ENCODE measurements at regions not wholly inside any gene's neighbourhood (a gene's known extent, or its start where the extent isn't known, plus 50 kb on each side); places are given as distances from the start of the nearest gene placed in this dataset.
A peak's percentile ranks its signal among the peaks of the same experiment; 100 is the strongest.
"Not testable (repeated sequence)": the region's sequence is repeated elsewhere in the genome, so short reads cannot be mapped to it uniquely, and the experiment has no call there.

GRCh38 chr10:62491597-62491996, 117.4 kb downstream of the ZNF365 start:
- in situ Hi-C loops (cut with HindIII; ENCODE audit: low pct_unique_long_range_greater_than_20kb, low sequenced_read_pairs) = no loop called here
- DNase-seq (ENCODE audit: low read depth) = no peak

GRCh38 chr10:62492012-62492869, 118.1 kb downstream of the ZNF365 start:
- in situ Hi-C loops (cut with HindIII; ENCODE audit: low pct_unique_long_range_greater_than_20kb, low sequenced_read_pairs) = no loop called here
- DNase-seq (ENCODE audit: low read depth) = peak; percentile 23

DNA sequence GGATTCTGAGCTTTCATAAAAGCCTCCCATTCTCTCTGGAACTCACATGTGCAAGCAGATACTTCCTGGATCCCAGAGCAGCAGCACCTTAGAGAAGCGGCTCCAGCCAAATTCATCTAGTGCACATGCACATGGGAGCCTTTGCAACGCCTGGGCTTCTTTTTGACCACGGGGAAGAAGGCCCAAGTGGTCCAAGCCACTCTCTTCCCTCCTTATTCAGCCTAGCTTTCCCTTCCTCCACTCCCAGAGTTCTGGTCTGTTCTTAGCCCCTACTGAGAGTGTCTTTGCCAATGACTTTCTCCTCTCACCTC, 118.7 kb downstream of the ZNF365 start:
- in situ Hi-C loops (cut with HindIII; ENCODE audit: low pct_unique_long_range_greater_than_20kb, low sequenced_read_pairs) = no loop called here
- DNase-seq (ENCODE audit: low read depth) = no peak

DNA sequence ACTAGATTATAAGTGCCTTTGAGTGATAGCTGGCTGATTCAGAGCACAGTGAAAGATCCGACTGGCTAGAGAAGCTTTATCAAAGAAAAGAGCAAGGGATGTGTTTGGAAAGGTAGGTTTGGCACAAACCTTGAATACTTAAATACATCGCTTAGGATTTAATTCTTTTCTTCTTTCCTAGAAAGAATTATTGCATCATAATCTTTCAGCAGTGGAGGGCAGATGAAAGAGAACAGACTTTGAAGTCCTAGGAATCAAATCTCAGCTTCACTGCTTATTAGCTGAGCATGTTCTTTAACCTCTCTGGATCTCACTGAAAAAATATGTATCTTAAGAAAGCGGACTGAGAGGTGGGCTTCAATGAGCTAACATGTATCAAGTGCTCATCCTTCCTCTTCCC, 122.8 kb downstream of the ZNF365 start:
- in situ Hi-C loops (cut with HindIII; ENCODE audit: low pct_unique_long_range_greater_than_20kb, low sequenced_read_pairs) = no loop called here
- no peak for DNase-seq (ENCODE audit: low read depth)

- no peak for DNase-seq (ENCODE audit: low read depth)
- in situ Hi-C loops (cut with HindIII; ENCODE audit: low pct_unique_long_range_greater_than_20kb, low sequenced_read_pairs) = no loop called here
Measured at GRCh38 chr10:62498271-62498670, 124.1 kb downstream of the ZNF365 start.

DNA sequence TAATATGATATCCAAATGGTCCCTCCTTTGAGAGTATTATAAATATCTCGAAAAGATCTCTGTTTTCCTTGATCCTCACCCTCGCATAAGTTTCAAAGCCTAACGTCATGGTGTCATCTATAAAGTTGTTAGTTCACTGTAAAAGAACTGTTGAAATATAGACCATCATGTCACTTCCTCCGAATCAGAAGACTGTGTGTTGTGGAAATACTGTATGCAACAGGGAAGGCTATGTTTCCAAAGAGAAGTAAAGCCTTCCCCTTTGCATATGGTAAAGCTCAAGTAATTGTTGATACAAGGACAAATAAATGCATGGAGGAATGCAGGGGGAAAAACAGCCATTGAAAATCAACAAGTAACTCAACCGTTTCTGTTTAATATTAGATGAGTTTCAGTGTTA, 125.9 kb downstream of the ZNF365 start:
- in situ Hi-C loops (cut with HindIII; ENCODE audit: low pct_unique_long_range_greater_than_20kb, low sequenced_read_pairs); DNase-seq (ENCODE audit: low read depth): not testable (repeated sequence)

- no peak for DNase-seq (ENCODE audit: low read depth)
- in situ Hi-C loops (cut with HindIII; ENCODE audit: low pct_unique_long_range_greater_than_20kb, low sequenced_read_pairs) = no loop called here
Measured at GRCh38 chr10:62501547-62501946, 127.4 kb downstream of the ZNF365 start.

DNA sequence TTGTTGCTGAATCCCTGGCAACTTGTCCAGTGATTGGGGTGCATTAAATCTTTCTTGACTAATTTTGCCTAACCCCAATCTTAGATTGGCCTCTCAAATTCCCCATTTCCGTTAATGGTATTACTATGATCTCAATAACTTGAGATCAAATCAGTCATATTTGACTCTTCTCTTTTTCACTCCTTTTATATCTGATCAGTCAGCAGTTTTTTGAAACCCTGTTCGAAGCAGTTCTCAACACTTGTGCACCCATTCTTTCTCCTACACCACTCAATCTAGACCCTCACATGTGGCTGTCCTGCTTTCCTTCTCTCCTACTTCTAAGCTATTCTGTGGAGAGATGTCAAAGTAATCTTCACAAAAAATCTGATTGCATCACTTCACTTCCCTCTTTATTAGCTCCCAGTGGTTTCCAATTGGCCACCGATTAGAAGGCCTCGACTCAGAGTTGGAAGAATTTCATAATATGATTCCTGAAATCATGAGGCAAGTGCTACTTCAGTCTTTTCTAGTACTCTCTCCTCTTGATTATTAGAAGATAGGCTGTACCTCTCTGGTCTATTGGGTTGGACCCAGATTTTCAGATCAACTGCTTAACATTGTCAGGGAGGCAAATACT, 128.9 kb downstream of the ZNF365 start:
- in situ Hi-C loops (cut with HindIII; ENCODE audit: low pct_unique_long_range_greater_than_20kb, low sequenced_read_pairs) = no loop called here
- no peak for DNase-seq (ENCODE audit: low read depth)

- in situ Hi-C loops (cut with HindIII; ENCODE audit: low pct_unique_long_range_greater_than_20kb, low sequenced_read_pairs) = no loop called here
- no peak for DNase-seq (ENCODE audit: low read depth)
Measured at GRCh38 chr10:62503872-62504271, 129.7 kb downstream of the ZNF365 start.

GRCh38 chr10:62506371-62506770, 132.2 kb downstream of the ZNF365 start:
- no peak for DNase-seq (ENCODE audit: low read depth)
- in situ Hi-C loops (cut with HindIII; ENCODE audit: low pct_unique_long_range_greater_than_20kb, low sequenced_read_pairs) = no loop called here

DNA sequence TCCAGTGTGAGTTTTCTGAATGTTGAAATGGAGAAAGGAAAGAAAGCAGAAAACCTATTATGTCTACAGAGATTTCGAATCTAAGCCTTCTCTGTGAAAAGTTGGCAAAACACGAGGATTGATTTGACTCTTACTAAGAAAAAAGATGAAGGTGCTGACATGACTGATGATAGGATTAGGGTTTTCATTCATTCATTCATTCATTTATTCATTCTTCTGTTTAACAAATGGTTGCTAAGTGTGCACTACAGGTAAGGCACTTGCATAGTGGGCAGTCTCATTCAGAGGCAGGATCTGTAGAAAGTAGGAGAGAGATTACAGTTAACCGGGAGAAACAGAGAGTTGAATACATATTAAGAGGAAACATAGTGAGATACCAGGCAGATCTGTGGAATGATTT, 137.1 kb downstream of the ZNF365 start:
- in situ Hi-C loops (cut with HindIII; ENCODE audit: low pct_unique_long_range_greater_than_20kb, low sequenced_read_pairs) = no loop called here
- DNase-seq (ENCODE audit: low read depth) = no peak

DNA sequence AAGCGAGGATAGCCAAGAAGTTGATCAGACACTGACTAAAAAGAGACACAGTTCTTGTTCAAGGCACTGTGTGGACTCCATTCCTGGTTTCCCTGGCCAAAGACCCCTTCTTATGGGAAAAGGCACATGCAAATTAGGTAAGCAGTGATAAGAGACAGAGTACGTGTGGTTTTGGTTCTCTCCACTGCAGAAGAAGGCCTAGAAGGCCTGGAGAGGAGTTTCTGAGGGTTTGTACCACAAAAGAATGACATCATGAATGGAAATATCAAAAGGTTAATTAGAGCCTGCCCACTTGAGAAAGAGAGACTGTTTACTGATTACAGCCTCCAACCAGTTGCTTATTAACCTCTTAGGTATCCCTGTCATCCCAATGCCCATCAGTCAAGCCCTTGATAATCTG, 137.5 kb downstream of the ZNF365 start:
- in situ Hi-C loops (cut with HindIII; ENCODE audit: low pct_unique_long_range_greater_than_20kb, low sequenced_read_pairs) = no loop called here
- no peak for DNase-seq (ENCODE audit: low read depth)

- in situ Hi-C loops (cut with HindIII; ENCODE audit: low pct_unique_long_range_greater_than_20kb, low sequenced_read_pairs) = no loop called here
- peak; percentile 62 for DNase-seq (ENCODE audit: low read depth)
Measured at GRCh38 chr10:62512732-62513475, 138.7 kb downstream of the ZNF365 start.

DNA sequence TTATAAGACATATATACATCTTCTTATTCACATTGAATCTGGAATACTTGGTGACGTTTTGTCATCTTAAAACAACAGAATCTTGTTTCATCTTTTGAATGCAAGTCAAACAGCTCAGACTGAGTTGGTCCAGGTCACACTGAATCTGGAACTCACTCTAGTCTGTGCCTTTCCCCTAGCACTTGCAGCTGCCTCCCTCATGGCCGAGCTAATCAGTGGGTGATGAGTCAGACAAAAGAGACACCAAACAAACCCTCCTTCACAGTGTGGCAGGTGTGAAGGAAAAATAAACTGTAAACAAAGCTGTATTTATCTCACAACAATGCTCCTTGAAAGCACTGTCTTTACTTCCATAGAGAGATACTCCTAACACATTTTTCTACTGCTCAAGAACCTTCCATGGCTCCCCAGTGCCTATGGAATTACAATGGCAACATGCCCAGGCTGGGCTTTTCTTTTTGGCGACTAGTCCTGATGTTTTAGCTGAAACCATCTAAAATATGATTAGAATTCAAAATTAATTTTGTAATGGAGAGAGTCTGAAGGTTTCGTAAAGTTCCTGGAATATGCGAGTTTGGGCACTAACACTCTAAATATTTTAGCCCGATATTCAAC, 140.0 kb downstream of the ZNF365 start:
- in situ Hi-C loops (cut with HindIII; ENCODE audit: low pct_unique_long_range_greater_than_20kb, low sequenced_read_pairs) = no loop called here
- no peak for DNase-seq (ENCODE audit: low read depth)

GRCh38 chr10:62517252-62517651, 143.1 kb downstream of the ZNF365 start:
- in situ Hi-C loops (cut with HindIII; ENCODE audit: low pct_unique_long_range_greater_than_20kb, low sequenced_read_pairs) = no loop called here
- no peak for DNase-seq (ENCODE audit: low read depth)

GRCh38 chr10:62527019-62527827, 153.1 kb downstream of the ZNF365 start:
- no peak for DNase-seq (ENCODE audit: low read depth)
- in situ Hi-C loops (cut with HindIII; ENCODE audit: low pct_unique_long_range_greater_than_20kb, low sequenced_read_pairs) = no loop called here

DNA sequence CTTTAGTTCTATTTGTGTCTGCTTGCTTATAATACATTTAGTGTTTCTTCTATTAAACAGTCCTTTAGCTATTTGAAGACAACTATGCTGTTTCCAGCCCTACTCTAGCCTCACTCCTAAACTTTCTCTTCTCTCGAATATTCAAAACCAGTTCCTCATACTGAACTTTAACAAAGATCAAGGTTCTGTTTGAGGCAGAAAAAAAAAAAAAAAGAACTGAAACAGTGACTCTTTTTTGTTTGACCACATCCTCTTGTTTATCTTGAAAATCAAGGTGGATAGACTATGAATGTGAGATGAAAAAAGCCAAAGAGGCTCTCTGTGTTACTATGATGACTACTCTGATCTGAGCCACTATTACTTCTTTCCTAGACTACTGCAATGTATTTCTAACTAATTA, 154.3 kb downstream of the ZNF365 start:
- no peak for DNase-seq (ENCODE audit: low read depth)
- in situ Hi-C loops (cut with HindIII; ENCODE audit: low pct_unique_long_range_greater_than_20kb, low sequenced_read_pairs) = no loop called here

DNA sequence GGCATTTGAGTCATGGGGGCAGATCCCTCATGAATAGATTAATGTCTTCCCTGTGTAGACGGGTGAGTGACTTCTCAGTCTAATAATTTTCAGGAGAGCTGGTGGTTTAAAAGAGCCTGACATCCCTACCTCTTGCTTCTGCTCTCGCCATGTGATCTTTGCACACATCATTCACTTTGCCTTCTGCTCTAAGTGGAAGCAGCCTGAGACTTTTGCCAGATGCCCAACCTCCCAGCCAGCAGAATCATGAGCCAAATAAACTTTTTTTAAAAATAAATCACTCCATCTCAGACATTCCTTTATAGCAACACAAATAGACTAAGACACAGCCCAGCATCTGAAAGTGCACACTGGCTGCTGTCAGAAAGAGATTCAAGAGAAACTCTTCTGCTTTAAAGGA, 155.2 kb downstream of the ZNF365 start:
- in situ Hi-C loops (cut with HindIII; ENCODE audit: low pct_unique_long_range_greater_than_20kb, low sequenced_read_pairs) = no loop called here
- no peak for DNase-seq (ENCODE audit: low read depth)

Data from Caki2 (cell line).